MCF 10A (cell line): ENCODE measurements at regions not wholly inside any gene's neighbourhood (a gene's known extent, or its start where the extent isn't known, plus 50 kb on each side); places are given as distances from the start of the nearest gene placed in this dataset.

ENCODE experiments used
- BruUV-seq: library from RNA; stranded (reverse); fragments of 400-500 nt; replicated peaks from 2 replicates; lab custom pipeline; 2021; lab: Mats Ljungman, UMichigan
- CTCF ChIA-PET: fragments of 300-600 bp; sonication (Branson Sonifier 250); formaldehyde crosslinking; extraction: SDS; loops from one replicate; lab custom pipeline; 2021; ENCODE audit warnings: antibody characterized with exemption, inconsistent platforms; lab: Yijun Ruan, JAX
- POLR2A ChIA-PET: fragments of 300-600, 350-650 bp; sonication (Branson Sonifier 250); formaldehyde crosslinking; extraction: SDS; loops from one replicate; lab custom pipeline; 2020; ENCODE audit warnings: antibody characterized with exemption, inconsistent platforms; lab: Yijun Ruan, JAX
- DNase-seq: peaks from one replicate; pipeline ENCODE4 v3.0.0-alpha.2; 2018; ENCODE audit not compliant: unreplicated experiment
- H3K27ac Mint-ChIP-seq: one replicate; pipeline ENCODE4 v1.8.0; 2022; ENCODE audit warnings: mild to moderate bottlenecking, low read depth, mixed read lengths; ENCODE audit not compliant: unreplicated experiment
- H3K27me3 Mint-ChIP-seq: one replicate; pipeline ENCODE4 v1.8.0; 2022; ENCODE audit warnings: mixed read lengths; ENCODE audit not compliant: insufficient read depth, unreplicated experiment
- H3K36me3 Mint-ChIP-seq: one replicate; pipeline ENCODE4 v1.8.0; 2022; ENCODE audit warnings: mild to moderate bottlenecking, moderate library complexity, mixed read lengths; ENCODE audit not compliant: insufficient read depth, unreplicated experiment
- H3K4me1 Mint-ChIP-seq: one replicate; pipeline ENCODE4 v1.8.0; 2022; ENCODE audit warnings: mixed read lengths; ENCODE audit not compliant: insufficient read depth, unreplicated experiment
- H3K4me3 Mint-ChIP-seq: one replicate; pipeline ENCODE4 v1.8.0; 2022; ENCODE audit warnings: mild to moderate bottlenecking, moderate library complexity, mixed read lengths; ENCODE audit not compliant: unreplicated experiment
- H3K9me3 Mint-ChIP-seq: one replicate; pipeline ENCODE4 v1.8.0; 2022; ENCODE audit warnings: mixed read lengths; ENCODE audit not compliant: unreplicated experiment
- CTCF ChIP-seq: fragments of 200-600 bp; IDR thresholded peaks from one replicate; pipeline ENCODE4 v1.8.0; 2022; ENCODE audit warnings: antibody characterized with exemption, mild to moderate bottlenecking; ENCODE audit not compliant: unreplicated experiment
- intact Hi-C: fragments of 100-400 bp; cut with micrococcal nuclease; formaldehyde crosslinking; loops from 2 replicates; pipeline ENCODE4 v1.14.1; 2022

- ChIA-PET POLR2A (interaction anchor here (0.7 kb wide), 1 partner anchor 27 kb away, joined by 5 read pairs; no protein-coding TSS in a partner anchor), CTCF (interaction anchor here (0.6 to 1.1 kb wide), 4 partner anchors 10 to 496 kb away, joined by 3 to 5 read pairs (median 4); no protein-coding TSS in a partner anchor)
- H3K27me3 Mint-ChIP-seq: no peaks in the 10 kb centered on the region
- H3K27ac Mint-ChIP-seq: no peak overlapping the region
- H3K4me3 Mint-ChIP-seq: no peak overlapping the region
- H3K9me3 Mint-ChIP-seq: no peaks in the 10 kb centered on the region
- TF ChIP-seq CTCF: no peak
- DNase-seq: no peak
- H3K36me3 Mint-ChIP-seq: no peaks in the 10 kb centered on the region
- intact Hi-C loops: no loop called here
- H3K4me1 Mint-ChIP-seq: peaks cover 12% of the 10 kb centered on the region
- BruUV-seq: no TSS peak
Observed at GRCh38 chr5:135227064-135228022, 171.7 kb downstream of the MACROH2A1 start.

DNA sequence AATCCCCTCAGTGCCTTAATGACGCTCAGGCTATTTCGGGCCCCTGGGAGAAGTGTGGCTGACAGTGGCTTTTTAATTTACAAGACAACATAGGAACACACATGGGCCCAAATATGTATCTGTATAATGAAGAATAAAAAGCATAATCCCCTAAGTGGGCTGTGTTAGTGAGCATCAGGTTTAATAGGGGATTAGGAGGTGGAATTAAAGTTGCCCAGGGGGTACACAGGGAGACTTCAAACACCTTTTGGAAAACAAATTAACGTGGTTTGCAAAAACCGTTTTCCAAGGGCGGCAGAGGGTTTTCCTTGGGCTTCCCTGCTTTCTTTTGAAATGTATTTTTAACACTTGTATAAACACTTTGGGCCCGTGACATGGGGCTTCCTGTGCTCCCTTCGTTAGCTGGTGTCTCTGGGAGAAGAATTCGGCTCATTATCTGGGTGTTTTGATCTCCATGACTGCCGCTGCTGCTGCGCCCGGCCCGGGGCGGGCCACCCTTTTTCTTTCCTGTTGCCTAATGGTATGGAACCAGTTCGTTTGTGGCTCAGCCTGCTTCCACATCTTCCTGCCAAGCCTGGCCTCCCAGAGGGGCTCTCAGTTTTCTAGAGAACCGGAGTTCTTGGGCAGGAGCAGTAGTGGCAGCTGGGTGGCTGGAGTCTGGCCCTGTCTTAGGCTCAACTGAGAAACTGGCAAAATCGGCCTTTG, 173.0 kb downstream of the MACROH2A1 start:
- intact Hi-C loops: no loop called here
- CTCF ChIA-PET: no interaction called here
- no peak overlapping the region for H3K4me3 Mint-ChIP-seq
- peaks cover 7% of the 10 kb centered on the region for H3K4me1 Mint-ChIP-seq
- no peak for TF ChIP-seq CTCF
- no peak for DNase-seq
- H3K27me3 Mint-ChIP-seq: no peaks in the 10 kb centered on the region
- no peaks in the 10 kb centered on the region for H3K36me3 Mint-ChIP-seq
- BruUV-seq: no TSS peak
- no peaks in the 10 kb centered on the region for H3K9me3 Mint-ChIP-seq
- H3K27ac Mint-ChIP-seq: no peak overlapping the region
- POLR2A ChIA-PET: no interaction called here

DNA sequence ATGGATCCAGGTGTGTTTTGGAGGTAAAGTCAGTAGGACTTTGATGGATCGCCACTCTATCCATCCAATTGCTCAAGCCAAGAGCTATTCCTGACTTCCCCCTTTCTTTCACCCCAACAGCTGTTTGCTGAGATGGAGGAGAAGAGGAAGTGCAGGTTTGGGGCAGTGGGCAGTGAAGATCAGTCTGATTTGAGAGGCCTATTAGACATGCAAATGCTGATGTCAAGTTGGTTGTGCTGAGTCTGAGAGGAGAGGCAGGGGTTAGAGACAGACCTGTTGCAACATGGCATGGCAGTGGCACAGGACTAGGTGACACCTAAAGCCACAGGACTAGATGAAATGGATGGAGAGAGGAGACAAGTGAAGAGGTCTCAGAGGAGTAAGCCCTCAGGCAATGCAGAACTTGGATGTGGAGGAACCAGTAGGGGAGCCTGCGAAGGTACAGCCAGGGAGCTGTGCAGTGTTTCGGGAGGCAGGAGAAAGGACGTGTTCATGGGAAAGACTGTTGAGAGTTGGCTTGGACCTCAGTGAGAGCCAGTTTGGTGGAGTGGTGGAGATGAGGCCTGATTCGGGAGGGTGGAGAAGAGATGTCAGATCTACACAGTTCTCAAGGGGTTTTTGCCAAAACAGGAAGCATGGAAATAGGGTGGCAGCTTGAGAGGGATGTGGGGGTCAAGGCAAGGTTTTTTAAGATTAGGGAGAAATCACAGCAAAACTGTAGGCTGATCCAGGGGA, 175.0 kb downstream of the MACROH2A1 start:
- BruUV-seq: no TSS peak
- ChIA-PET CTCF (interaction anchor here (0.6 to 1.1 kb wide), 4 partner anchors 32 to 132 kb away, joined by 3 read pairs; no protein-coding TSS in a partner anchor), POLR2A (no interaction called here)
- H3K4me1 Mint-ChIP-seq: no peaks in the 10 kb centered on the region
- H3K27me3 Mint-ChIP-seq: no peaks in the 10 kb centered on the region
- H3K4me3 Mint-ChIP-seq: no peak overlapping the region
- DNase-seq: no peak
- TF ChIP-seq CTCF: no peak
- H3K27ac Mint-ChIP-seq: no peak overlapping the region
- H3K9me3 Mint-ChIP-seq: no peaks in the 10 kb centered on the region
- intact Hi-C loops: no loop called here
- H3K36me3 Mint-ChIP-seq: no peaks in the 10 kb centered on the region
